PC-9 (cell line): ENCODE measurements at regions not wholly inside any gene's neighbourhood (a gene's known extent, or its start where the extent isn't known, plus 50 kb on each side); places are given as distances from the start of the nearest gene placed in this dataset.
"Not testable (repeated sequence)": the region's sequence is repeated elsewhere in the genome, so short reads cannot be mapped to it uniquely, and the experiment has no call there.

ENCODE experiments used
- BruUV-seq: library from RNA; stranded (reverse); fragments of 400-500 nt; replicated peaks from 2 replicates; lab custom pipeline; 2021; lab: Mats Ljungman, UMichigan
- CTCF ChIA-PET: fragments of 300-600 bp; sonication (Branson Sonifier 250); formaldehyde crosslinking; loops from one replicate; lab custom pipeline; 2022; ENCODE audit warnings: antibody characterized with exemption; lab: Charles Lee
- POLR2A ChIA-PET: fragments of 300-600 bp; sonication (Branson Sonifier 250); formaldehyde crosslinking; loops from one replicate; lab custom pipeline; 2022; ENCODE audit warnings: antibody characterized with exemption; ENCODE audit not compliant: unreplicated experiment; lab: Charles Lee
- DNase-seq, 2 experiments: peaks; one replicate each; pipeline versions ENCODE4 v3.0.0 to v3.0.0-alpha.2; 2015 to 2022; ENCODE audit warnings: mixed read lengths in 1 of 2
- H2AFZ ChIP-seq: fragments of 200-600 bp; sonication (generic); 2 replicates; pipeline ENCODE4 v1.8.1; 2017; ENCODE audit warnings: antibody characterized with exemption
- H3F3A ChIP-seq: fragments of 200-600 bp; sonication (generic); 2 replicates; pipeline ENCODE4 v1.8.1; 2017; ENCODE audit warnings: antibody characterized with exemption, mild to moderate bottlenecking, low read depth; ENCODE audit not compliant: insufficient read depth
- H3K27ac ChIP-seq: fragments of 200-600 bp; sonication (generic); 2 replicates; pipeline ENCODE4 v1.6.1; 2016; ENCODE audit warnings: mixed run types
- H3K27me3 ChIP-seq: fragments of 200-600 bp; sonication (generic); 2 replicates; pipeline ENCODE4 v1.6.1; 2016; ENCODE audit warnings: low read depth, mixed run types; ENCODE audit not compliant: insufficient read depth
- H3K36me3 ChIP-seq: fragments of 200-600 bp; sonication (generic); 2 replicates; pipeline ENCODE4 v1.6.1; 2016; ENCODE audit warnings: low read depth, mixed run types
- H3K4me1 ChIP-seq: fragments of 200-600 bp; sonication (generic); replicated peaks from 2 replicates; pipeline ENCODE4 v1.6.1; 2016; ENCODE audit warnings: mixed run types; ENCODE audit not compliant: insufficient read depth
- H3K4me2 ChIP-seq: fragments of 200-600 bp; sonication (generic); 2 replicates; pipeline ENCODE4 v1.6.1; 2017; ENCODE audit warnings: mixed run types
- H3K4me3 ChIP-seq: fragments of 200-600 bp; sonication (generic); 2 replicates; pipeline ENCODE4 v1.6.1; 2016; ENCODE audit warnings: mixed run types
- H3K79me2 ChIP-seq: fragments of 200-600 bp; sonication (generic); 2 replicates; pipeline ENCODE4 v1.6.1; 2017; ENCODE audit warnings: low read depth, mixed run types
- H3K9me2 ChIP-seq: fragments of 200-600 bp; sonication (generic); 2 replicates; pipeline ENCODE4 v1.8.1; 2017; ENCODE audit warnings: mild to moderate bottlenecking; ENCODE audit not compliant: insufficient read depth
- H3K9me3 ChIP-seq: fragments of 200-600 bp; sonication (generic); 2 replicates; pipeline ENCODE4 v1.8.1; 2016; ENCODE audit warnings: low read depth; ENCODE audit not compliant: insufficient read depth
- H4K20me1 ChIP-seq: fragments of 200-600 bp; sonication (generic); 2 replicates; pipeline ENCODE4 v1.8.1; 2017; ENCODE audit not compliant: insufficient read depth
- CTCF ChIP-seq: fragments of 200-600 bp; sonication (generic); conservative IDR thresholded peaks from 2 replicates; pipeline ENCODE4 v1.6.1; 2017; ENCODE audit warnings: mixed run types, antibody characterized with exemption, mild to moderate bottlenecking, moderate library complexity
- EZH2 ChIP-seq: fragments of 200-600 bp; sonication (generic); IDR thresholded peaks from 2 replicates; pipeline ENCODE4 v1.8.0; 2017; ENCODE audit warnings: antibody characterized with exemption, low read depth
- intact Hi-C: fragments of 100-400 bp; cut with micrococcal nuclease; formaldehyde crosslinking; loops from one replicate; pipeline ENCODE4 v1.10.0; 2022; ENCODE audit not compliant: unreplicated experiment

GRCh38 chr6:3919849-3920248 is 70.7 kb downstream of the FAM50B start:
- intact Hi-C loops: no loop called here
- peak overlapping the region; percentile 28; the same call in 1 of the 2 replicates for H3K4me2 ChIP-seq
- no peak overlapping the region for H3K4me3 ChIP-seq
- no TSS peak for BruUV-seq
- peaks cover 14% of the 10 kb centered on the region for H3K4me1 ChIP-seq
- H4K20me1 ChIP-seq: no peaks in the 10 kb centered on the region
- peaks cover 3% of the 10 kb centered on the region; the same call in 1 of the 2 replicates for H3K9me3 ChIP-seq
- no peak for DNase-seq
- peaks cover 10% of the 10 kb centered on the region; the same call in 1 of the 2 replicates for H3F3A ChIP-seq
- no peaks in the 10 kb centered on the region for H3K79me2 ChIP-seq
- H3K27ac ChIP-seq: peak overlapping the region; percentile 50
- H3K36me3 ChIP-seq: no peaks in the 10 kb centered on the region
- ChIA-PET POLR2A (no interaction called here), CTCF (no interaction called here)
- TF ChIP-seq EZH2 (no peak), CTCF (no peak)
- H3K27me3 ChIP-seq: no peaks in the 10 kb centered on the region
- no peaks in the 10 kb centered on the region for H3K9me2 ChIP-seq
- no peak overlapping the region for H2AFZ ChIP-seq

DNA sequence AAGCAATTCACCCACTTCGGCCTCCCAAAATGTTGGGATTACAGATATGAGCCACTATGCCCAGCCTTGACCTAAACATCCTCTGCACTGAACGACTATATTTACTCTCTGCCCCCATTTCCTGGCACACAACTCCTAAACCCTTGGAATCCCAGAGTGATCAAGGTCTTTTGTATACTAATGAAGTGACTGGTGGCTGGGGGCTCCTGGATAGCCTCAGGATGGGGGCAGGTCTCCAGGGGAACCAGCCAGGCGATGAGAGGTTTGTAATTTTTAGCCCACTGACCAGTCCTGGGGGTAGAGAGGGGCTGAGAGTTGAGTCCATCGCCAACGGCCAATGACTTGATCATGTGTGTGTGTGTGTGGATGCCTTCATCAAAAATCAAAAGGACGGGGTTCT is 71.1 kb downstream of the FAM50B start:
- no TSS peak for BruUV-seq
- H3K27ac ChIP-seq: no peak overlapping the region
- H3K79me2 ChIP-seq: no peaks in the 10 kb centered on the region
- POLR2A ChIA-PET: no interaction called here
- H3K9me3 ChIP-seq: peaks cover 3% of the 10 kb centered on the region; the same call in 1 of the 2 replicates
- no peaks in the 10 kb centered on the region for H3K27me3 ChIP-seq
- H4K20me1 ChIP-seq: no peaks in the 10 kb centered on the region
- H3F3A ChIP-seq: peaks cover 10% of the 10 kb centered on the region; the same call in 1 of the 2 replicates
- H3K4me2 ChIP-seq: no peak overlapping the region
- CTCF ChIA-PET: no interaction called here
- no peak overlapping the region for H3K4me3 ChIP-seq
- H2AFZ ChIP-seq: no peak overlapping the region
- H3K4me1 ChIP-seq: peaks cover 14% of the 10 kb centered on the region
- H3K36me3 ChIP-seq: no peaks in the 10 kb centered on the region
- no peak for DNase-seq
- TF ChIP-seq CTCF: no peak
- TF ChIP-seq EZH2: no peak
- intact Hi-C loops: no loop called here
- H3K9me2 ChIP-seq: no peaks in the 10 kb centered on the region

DNA sequence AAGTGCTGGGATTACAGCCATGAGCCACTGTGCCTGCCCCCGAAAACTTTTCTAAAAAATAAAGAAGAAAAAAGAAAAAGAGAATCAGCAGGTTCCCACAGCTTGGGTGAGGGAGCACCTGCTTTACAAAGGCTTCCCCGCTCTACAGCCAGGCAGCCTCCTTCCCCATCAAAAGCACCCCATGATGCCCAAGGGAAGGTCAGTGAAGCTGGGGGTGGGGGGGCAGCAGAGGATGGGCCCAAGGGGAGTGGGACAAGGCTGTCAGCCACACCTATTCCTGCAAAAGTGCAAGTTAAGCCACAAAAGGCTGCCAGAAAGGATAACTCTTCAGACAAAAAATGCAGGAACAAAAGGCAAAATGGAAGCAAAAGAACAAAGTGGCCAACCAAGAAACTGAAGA is 72.5 kb downstream of the FAM50B start:
- H2AFZ ChIP-seq: no peak overlapping the region
- no peak for DNase-seq
- POLR2A ChIA-PET: no interaction called here
- H3K9me3 ChIP-seq: 0 out of 2 replicates have a peak, but pooled peaks cover 3% of the 10 kb centered on the region
- H3K4me3 ChIP-seq: no peak overlapping the region
- no peaks in the 10 kb centered on the region for H3K36me3 ChIP-seq
- no peaks in the 10 kb centered on the region for H3K79me2 ChIP-seq
- CTCF ChIA-PET: no interaction called here
- no TSS peak for BruUV-seq
- no peaks in the 10 kb centered on the region for H3K9me2 ChIP-seq
- H3K4me1 ChIP-seq: peaks cover 14% of the 10 kb centered on the region
- H3K27me3 ChIP-seq: no peaks in the 10 kb centered on the region
- no peak overlapping the region for H3K27ac ChIP-seq
- no peak overlapping the region for H3K4me2 ChIP-seq
- H4K20me1 ChIP-seq: no peaks in the 10 kb centered on the region
- intact Hi-C loops: no loop called here
- peaks cover 10% of the 10 kb centered on the region; the same call in 1 of the 2 replicates for H3F3A ChIP-seq
- no peak for TF ChIP-seq CTCF
- TF ChIP-seq EZH2: no peak

DNA sequence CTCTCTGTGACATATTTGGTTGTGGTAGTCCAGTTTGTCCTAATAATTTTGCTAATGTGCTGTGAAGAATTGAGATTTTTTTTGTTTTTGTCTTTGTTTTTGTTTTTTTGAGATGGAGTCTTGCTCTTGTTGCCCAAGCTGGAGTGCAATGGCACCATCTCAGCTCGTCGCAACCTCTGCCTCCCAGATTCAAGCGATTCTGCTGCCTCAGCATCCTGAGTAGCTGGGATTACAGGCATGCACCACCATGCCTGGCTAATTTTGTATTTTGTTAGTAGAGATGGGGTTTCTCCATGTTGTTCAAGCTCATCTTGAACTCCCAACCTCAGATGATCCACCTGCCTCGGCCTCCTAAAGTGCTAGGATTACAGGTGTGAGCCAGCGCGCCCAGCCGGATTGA is 73.4 kb downstream of the FAM50B start:
- peaks cover 14% of the 10 kb centered on the region for H3K4me1 ChIP-seq
- H3K4me3 ChIP-seq, H2AFZ ChIP-seq, CTCF ChIA-PET, H3K27ac ChIP-seq, DNase-seq, H3K27me3 ChIP-seq, H3K9me2 ChIP-seq, H3K9me3 ChIP-seq, H3K79me2 ChIP-seq, H3K4me2 ChIP-seq, BruUV-seq, H4K20me1 ChIP-seq, intact Hi-C loops, H3K36me3 ChIP-seq: not testable (repeated sequence)
- H3F3A ChIP-seq: peaks cover 10% of the 10 kb centered on the region; the same call in 1 of the 2 replicates
- POLR2A ChIA-PET: interaction anchor here (0.8 kb wide), 1 partner anchor 11 kb away, joined by 8 read pairs; no protein-coding TSS in a partner anchor

- DNase-seq: peak in 1 of 2 experiments; percentile 12
- POLR2A ChIA-PET, H2AFZ ChIP-seq, H3F3A ChIP-seq, H3K9me2 ChIP-seq, H3K4me3 ChIP-seq, H3K79me2 ChIP-seq, intact Hi-C loops, H3K4me2 ChIP-seq, CTCF ChIA-PET, H4K20me1 ChIP-seq, H3K27ac ChIP-seq, H3K4me1 ChIP-seq, BruUV-seq, H3K36me3 ChIP-seq, H3K9me3 ChIP-seq, H3K27me3 ChIP-seq: not testable (repeated sequence)
These were observed 76.3 kb downstream of the FAM50B start for GRCh38 chr6:3925223-3926149.
